IMR-90 (cell line): ENCODE measurements at regions not wholly inside any gene's neighbourhood (a gene's known extent, or its start where the extent isn't known, plus 50 kb on each side); places are given as distances from the start of the nearest gene placed in this dataset.

Experiments
- ATAC-seq: fragments of 200-7000 bp; cut with Tn5 transposase; 2 replicates; pipeline ENCODE4 v1.9.1; 2020; ENCODE audit warnings: low read depth, mild to moderate bottlenecking, moderate library complexity
- BruUV-seq: library from RNA; stranded (reverse); fragments of 400-500 nt; replicated peaks from 2 replicates; lab custom pipeline; 2021; lab: Mats Ljungman, UMichigan
- CTCF ChIA-PET: fragments of 300-600 bp; formaldehyde crosslinking; extraction: SDS; loops from one replicate; lab custom pipeline; 2021; ENCODE audit warnings: antibody characterized with exemption; lab: Yijun Ruan, JAX
- POLR2A ChIA-PET: fragments of 300-600 bp; sonication (Branson Sonifier 250); formaldehyde crosslinking; loops from one replicate; lab custom pipeline; 2022; ENCODE audit warnings: antibody characterized with exemption; ENCODE audit not compliant: unreplicated experiment; lab: Charles Lee
- DNase-seq: peaks from one replicate; pipeline ENCODE4 v3.0.0; 2013
- H2AFZ ChIP-seq: replicated peaks from 2 replicates; pipeline ENCODE3; 2013; ENCODE audit warnings: low read length, mild to moderate bottlenecking; ENCODE audit not compliant: poor library complexity
- H2AK5ac ChIP-seq: 2 replicates; pipeline ENCODE4 v1.6.1; 2013; ENCODE audit warnings: low read depth, low read length, inconsistent platforms
- H2AK9ac ChIP-seq: replicated peaks from 2 replicates; pipeline ENCODE3; 2013; ENCODE audit warnings: mild to moderate bottlenecking, low read depth, low read length, moderate library complexity; ENCODE audit not compliant: poor library complexity
- H2BK120ac ChIP-seq: 2 replicates; pipeline ENCODE4 v1.6.1; 2013; ENCODE audit warnings: low read depth, low read length, inconsistent platforms
- H2BK15ac ChIP-seq: 3 replicates; pipeline ENCODE4 v1.6.1; 2013; ENCODE audit warnings: low read depth, low read length, inconsistent platforms
- H2BK20ac ChIP-seq: 2 replicates; pipeline ENCODE4 v1.6.1; 2013; ENCODE audit warnings: low read depth, mild to moderate bottlenecking, inconsistent platforms, low read length, moderate library complexity
- H2BK5ac ChIP-seq: 2 replicates; pipeline ENCODE4 v1.6.1; 2013; ENCODE audit warnings: mild to moderate bottlenecking, low read depth, low read length, inconsistent platforms; ENCODE audit not compliant: poor library complexity, severe bottlenecking
- H3K14ac ChIP-seq: replicated peaks from 2 replicates; pipeline ENCODE4 v1.6.1; 2013; ENCODE audit warnings: low read depth, low read length, inconsistent platforms
- H3K18ac ChIP-seq: 2 replicates; pipeline ENCODE4 v1.6.1; 2013; ENCODE audit warnings: low read depth, low read length, control low read depth
- H3K23ac ChIP-seq: 2 replicates; pipeline ENCODE4 v1.6.1; 2013; ENCODE audit warnings: low read depth, low read length, inconsistent platforms
- H3K27ac ChIP-seq: 2 replicates; pipeline ENCODE4 v1.5.1; 2013; ENCODE audit warnings: mild to moderate bottlenecking, control low read depth, low read length; ENCODE audit not compliant: insufficient read depth
- H3K27me3 ChIP-seq: 2 replicates; pipeline ENCODE4 v1.6.1; 2013; ENCODE audit warnings: low read length; ENCODE audit not compliant: control insufficient read depth, insufficient read depth
- H3K36me3 ChIP-seq: 2 replicates; pipeline ENCODE4 v1.6.1; 2013; ENCODE audit warnings: low read length, mixed read lengths; ENCODE audit not compliant: control insufficient read depth, insufficient read depth
- H3K4ac ChIP-seq: 2 replicates; pipeline ENCODE4 v1.6.1; 2013; ENCODE audit warnings: low read depth, low read length, inconsistent platforms
- H3K4me1 ChIP-seq: 2 replicates; pipeline ENCODE4 v1.6.1; 2013; ENCODE audit warnings: low read length, mixed read lengths; ENCODE audit not compliant: control insufficient read depth, insufficient read depth
- H3K4me2 ChIP-seq: 2 replicates; pipeline ENCODE4 v1.6.1; 2013; ENCODE audit warnings: low read depth, mild to moderate bottlenecking, control low read depth, low read length, moderate library complexity
- H3K4me3 ChIP-seq: 2 replicates; pipeline ENCODE4 v1.5.1; 2013; ENCODE audit warnings: low read depth, mild to moderate bottlenecking, control low read depth, low read length, moderate library complexity; ENCODE audit not compliant: insufficient read depth
- H3K56ac ChIP-seq: 2 replicates; pipeline ENCODE4 v1.6.1; 2013; ENCODE audit warnings: low read length, inconsistent platforms; ENCODE audit not compliant: insufficient read depth; ENCODE audit errors: extremely low read depth
- H3K79me1 ChIP-seq, 2 experiments: 2 replicates each; pipeline ENCODE4 v1.6.1; 2013; ENCODE audit warnings: low read length in 2 of 2, inconsistent platforms in 1 of 2, low read depth in 1 of 2
- H3K9ac ChIP-seq: 2 replicates; pipeline ENCODE4 v1.6.1; 2013; ENCODE audit warnings: low read depth, low read length, control low read depth
- H3K9me1 ChIP-seq: 2 replicates; pipeline ENCODE4 v1.6.1; 2013; ENCODE audit warnings: low read length, inconsistent platforms; ENCODE audit not compliant: insufficient read depth
- H3K9me3 ChIP-seq: 2 replicates; pipeline ENCODE4 v1.6.1; 2013; ENCODE audit warnings: low read length; ENCODE audit not compliant: control insufficient read depth, insufficient read depth
- H4K20me1 ChIP-seq: 2 replicates; pipeline ENCODE4 v1.6.1; 2013; ENCODE audit warnings: low read length, inconsistent platforms; ENCODE audit not compliant: insufficient read depth
- H4K5ac ChIP-seq: 2 replicates; pipeline ENCODE4 v1.6.1; 2013; ENCODE audit warnings: mild to moderate bottlenecking, low read depth, low read length, control low read depth
- H4K8ac ChIP-seq, 2 experiments: 2 replicates each; pipeline ENCODE4 v1.6.1; 2013; ENCODE audit warnings: low read depth in 2 of 2, low read length in 2 of 2, control low read depth in 1 of 2, inconsistent platforms in 1 of 2
- H4K91ac ChIP-seq: 2 replicates; pipeline ENCODE4 v1.6.1; 2013; ENCODE audit warnings: low read depth, low read length, inconsistent platforms; ENCODE audit not compliant: insufficient read depth
- BHLHE40 ChIP-seq: fragments of 150-350 bp; IDR thresholded peaks from 2 replicates; pipeline ENCODE4 v1.6.1; 2016; ENCODE audit warnings: mild to moderate bottlenecking, low read depth, low read length
- FOS ChIP-seq: fragments of 150-350 bp; IDR thresholded peaks from 2 replicates; pipeline ENCODE4 v1.6.1; 2016; ENCODE audit warnings: low read depth, low read length
- MAFK ChIP-seq: IDR thresholded peaks from 2 replicates; pipeline ENCODE4 v1.6.1; 2012; ENCODE audit warnings: low read depth, low read length, improper control_type of control experiment
- MAZ ChIP-seq: IDR thresholded peaks from 2 replicates; pipeline ENCODE4 v1.6.1; 2012; ENCODE audit warnings: low read depth, mild to moderate bottlenecking, low read length, improper control_type of control experiment, moderate library complexity, borderline replicate concordance
- MXI1 ChIP-seq: IDR thresholded peaks from 2 replicates; pipeline ENCODE4 v1.6.1; 2012; ENCODE audit warnings: low read depth, mild to moderate bottlenecking, low read length, moderate library complexity, borderline replicate concordance
- RCOR1 ChIP-seq: IDR thresholded peaks from 2 replicates; pipeline ENCODE4 v1.6.1; 2012; ENCODE audit warnings: mild to moderate bottlenecking, low read length, improper control_type of control experiment; ENCODE audit not compliant: insufficient replicate concordance
- WGBS, 2 experiments: methylation state at CpG; one replicate each; pipeline versions ENCODE4 v1.1.5 to v1.1.7; 2013; ENCODE audit warnings: missing lambda C conversion rate in 2 of 2; ENCODE audit not compliant: insufficient read length in 1 of 2; ENCODE audit errors: extremely low coverage in 2 of 2; 5-methylcytosine and 5-hydroxymethylcytosine counted together
- dilution Hi-C: fragments of 300-500 bp; cut with HindIII; formaldehyde crosslinking; loops from one replicate; pipeline ENCODE4 v1.14.3; 2018; ENCODE audit warnings: low sequenced_read_pairs; ENCODE audit not compliant: unreplicated experiment
- in situ Hi-C: fragments of 300-500 bp; cut with MboI; formaldehyde crosslinking; loops from 3 replicates; pipeline ENCODE4 v1.14.3; 2019; ENCODE audit warnings: low sequenced_read_pairs, inconsistent platforms, mixed read lengths
- intact Hi-C: fragments of 100-400 bp; cut with micrococcal nuclease; formaldehyde crosslinking; loops from 2 replicates; pipeline ENCODE4 v1.10.0; 2022
- TF ChIP-seq, protein P1 (sequence below): conservative IDR thresholded peaks from 2 replicates; pipeline ENCODE4 v1.5.1; 2012; ENCODE audit warnings: mild to moderate bottlenecking, low read depth, low read length, improper control_type of control experiment
- TF ChIP-seq, protein P2 (sequence below): fragments of 150-350 bp; IDR thresholded peaks from 2 replicates; pipeline ENCODE4 v1.6.1; 2017; ENCODE audit warnings: mild to moderate bottlenecking, antibody characterized with exemption, low read length, low read depth
- TF ChIP-seq, protein P3 (sequence below): fragments of 150-350 bp; IDR thresholded peaks from 2 replicates; pipeline ENCODE4 v1.6.1; 2016; ENCODE audit warnings: low read depth, mild to moderate bottlenecking, low read length, moderate library complexity, borderline replicate concordance

DNA sequence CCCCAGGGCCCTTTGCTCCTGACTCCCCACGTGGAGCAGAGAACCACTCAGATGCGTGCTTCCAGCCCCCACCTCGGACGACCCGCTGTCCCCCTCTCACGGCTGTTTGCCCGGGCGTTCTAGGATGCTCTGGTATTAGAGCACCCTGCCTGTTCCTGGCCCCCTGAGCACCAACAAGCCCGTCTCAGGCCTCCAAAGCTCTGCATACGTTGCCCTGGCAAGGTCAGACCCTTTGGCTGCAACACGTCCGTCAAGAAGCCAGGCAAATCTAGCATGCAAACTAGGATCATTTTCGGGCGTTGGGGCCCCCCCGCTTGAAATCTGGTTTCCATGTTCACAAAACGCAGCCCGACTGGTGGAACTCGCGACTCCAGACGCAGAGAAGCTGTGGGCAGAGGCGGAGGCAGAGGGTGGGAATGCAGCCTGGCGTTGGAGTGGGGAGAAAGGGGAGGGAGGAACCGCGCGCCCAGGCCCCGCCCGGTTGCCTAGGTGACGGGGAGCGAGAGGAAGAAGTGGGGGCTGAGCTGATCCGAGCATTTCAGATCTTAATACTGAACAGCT is 86.2 kb upstream of the PIAS1 start:
- H3K4ac ChIP-seq, result no peak overlapping the region
- ChIA-PET CTCF (no interaction called here), POLR2A (no interaction called here)
- H2AK5ac ChIP-seq, result no peak overlapping the region
- H3K4me3 ChIP-seq, result peak overlapping the region; percentile 28
- WGBS, 2 experiments, result 2% methylated on average over 6 of the region's 30 CpGs; no CpG with 5 or more reads in 1 of the 2 experiments
- peaks cover 10% of the 10 kb centered on the region for H3K27me3 ChIP-seq
- in situ Hi-C loops, result no loop called here
- H3K79me1 ChIP-seq, result no peaks in the 10 kb centered on the region
- no peak overlapping the region for H3K27ac ChIP-seq
- ATAC-seq, result peak; percentile 100
- no peak overlapping the region for H2BK20ac ChIP-seq
- H2AK9ac ChIP-seq, result peak overlapping the region; percentile 33
- no peak overlapping the region for H3K9ac ChIP-seq
- H2BK5ac ChIP-seq, result no peak overlapping the region
- peak overlapping the region; percentile 87 for H2AFZ ChIP-seq
- no peaks in the 10 kb centered on the region; the same call in 1 of the 2 replicates for H3K4me1 ChIP-seq
- H4K91ac ChIP-seq, result no peak overlapping the region
- H3K9me3 ChIP-seq, result peaks cover 2% of the 10 kb centered on the region; the same call in 1 of the 2 replicates
- H3K36me3 ChIP-seq, result no peaks in the 10 kb centered on the region
- H3K56ac ChIP-seq, result no peak overlapping the region
- dilution Hi-C loops, result no loop called here
- no peaks in the 10 kb centered on the region for H4K20me1 ChIP-seq
- H3K18ac ChIP-seq, result no peak overlapping the region
- peak overlapping the region; percentile 82 for H3K4me2 ChIP-seq
- H2BK120ac ChIP-seq, result no peak overlapping the region
- no peak overlapping the region for H4K5ac ChIP-seq
- peak; percentile 47 for DNase-seq
- TF ChIP-seq MAZ (peak; percentile 88), FOS (no peak), BHLHE40 (no peak), MAFK (no peak), RCOR1 (no peak), MXI1 (no peak)
- TF ChIP-seq, protein P1, sequence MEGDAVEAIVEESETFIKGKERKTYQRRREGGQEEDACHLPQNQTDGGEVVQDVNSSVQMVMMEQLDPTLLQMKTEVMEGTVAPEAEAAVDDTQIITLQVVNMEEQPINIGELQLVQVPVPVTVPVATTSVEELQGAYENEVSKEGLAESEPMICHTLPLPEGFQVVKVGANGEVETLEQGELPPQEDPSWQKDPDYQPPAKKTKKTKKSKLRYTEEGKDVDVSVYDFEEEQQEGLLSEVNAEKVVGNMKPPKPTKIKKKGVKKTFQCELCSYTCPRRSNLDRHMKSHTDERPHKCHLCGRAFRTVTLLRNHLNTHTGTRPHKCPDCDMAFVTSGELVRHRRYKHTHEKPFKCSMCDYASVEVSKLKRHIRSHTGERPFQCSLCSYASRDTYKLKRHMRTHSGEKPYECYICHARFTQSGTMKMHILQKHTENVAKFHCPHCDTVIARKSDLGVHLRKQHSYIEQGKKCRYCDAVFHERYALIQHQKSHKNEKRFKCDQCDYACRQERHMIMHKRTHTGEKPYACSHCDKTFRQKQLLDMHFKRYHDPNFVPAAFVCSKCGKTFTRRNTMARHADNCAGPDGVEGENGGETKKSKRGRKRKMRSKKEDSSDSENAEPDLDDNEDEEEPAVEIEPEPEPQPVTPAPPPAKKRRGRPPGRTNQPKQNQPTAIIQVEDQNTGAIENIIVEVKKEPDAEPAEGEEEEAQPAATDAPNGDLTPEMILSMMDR, result no peak
- TF ChIP-seq, protein P2, sequence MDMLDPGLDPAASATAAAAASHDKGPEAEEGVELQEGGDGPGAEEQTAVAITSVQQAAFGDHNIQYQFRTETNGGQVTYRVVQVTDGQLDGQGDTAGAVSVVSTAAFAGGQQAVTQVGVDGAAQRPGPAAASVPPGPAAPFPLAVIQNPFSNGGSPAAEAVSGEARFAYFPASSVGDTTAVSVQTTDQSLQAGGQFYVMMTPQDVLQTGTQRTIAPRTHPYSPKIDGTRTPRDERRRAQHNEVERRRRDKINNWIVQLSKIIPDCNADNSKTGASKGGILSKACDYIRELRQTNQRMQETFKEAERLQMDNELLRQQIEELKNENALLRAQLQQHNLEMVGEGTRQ, result 0 out of 2 replicates have a peak, but pooled peaks have one; percentile 40
- TF ChIP-seq, protein P3, sequence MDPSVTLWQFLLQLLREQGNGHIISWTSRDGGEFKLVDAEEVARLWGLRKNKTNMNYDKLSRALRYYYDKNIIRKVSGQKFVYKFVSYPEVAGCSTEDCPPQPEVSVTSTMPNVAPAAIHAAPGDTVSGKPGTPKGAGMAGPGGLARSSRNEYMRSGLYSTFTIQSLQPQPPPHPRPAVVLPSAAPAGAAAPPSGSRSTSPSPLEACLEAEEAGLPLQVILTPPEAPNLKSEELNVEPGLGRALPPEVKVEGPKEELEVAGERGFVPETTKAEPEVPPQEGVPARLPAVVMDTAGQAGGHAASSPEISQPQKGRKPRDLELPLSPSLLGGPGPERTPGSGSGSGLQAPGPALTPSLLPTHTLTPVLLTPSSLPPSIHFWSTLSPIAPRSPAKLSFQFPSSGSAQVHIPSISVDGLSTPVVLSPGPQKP, result no peak
- peak overlapping the region; percentile 49; the same call in 1 of the 2 replicates for H3K14ac ChIP-seq
- H2BK15ac ChIP-seq, result no peak overlapping the region
- H3K23ac ChIP-seq, result no peak overlapping the region
- intact Hi-C loops, result loop anchor here (5.0 kb wide), 2 partner anchors 91 to 189 kb away; no protein-coding TSS in a partner anchor
- BruUV-seq, result no TSS peak
- H3K9me1 ChIP-seq, result 0 out of 2 replicates have a peak, but pooled peaks cover 3% of the 10 kb centered on the region
- no peak overlapping the region for H4K8ac ChIP-seq
